ENCODE measurements at regions not wholly inside any gene's neighbourhood (a gene's known extent, or its start where the extent isn't known, plus 50 kb on each side); places are given as distances from the start of the nearest gene placed in this dataset.

DNA sequence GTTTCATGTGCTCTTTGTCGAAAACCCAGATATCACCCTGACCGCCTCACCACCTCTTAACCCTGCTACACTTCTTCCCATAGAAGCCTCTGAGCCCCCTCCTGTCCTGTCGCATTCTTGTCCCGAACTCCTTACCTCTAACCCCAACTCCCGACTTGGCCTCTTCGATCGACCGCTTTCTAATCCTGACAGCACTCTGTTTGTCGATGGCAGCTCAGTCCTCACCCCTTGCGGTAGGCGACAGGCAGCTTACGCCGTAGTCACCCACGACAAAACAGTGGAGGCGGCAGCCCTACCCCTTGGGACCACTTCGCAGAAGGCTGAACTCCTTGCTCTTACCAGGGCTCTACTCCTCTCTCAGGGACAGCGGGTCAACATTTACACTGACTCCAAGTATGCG, 961.7 kb downstream of the RPA4 start:
- TF ChIP-seq, protein P1, sequence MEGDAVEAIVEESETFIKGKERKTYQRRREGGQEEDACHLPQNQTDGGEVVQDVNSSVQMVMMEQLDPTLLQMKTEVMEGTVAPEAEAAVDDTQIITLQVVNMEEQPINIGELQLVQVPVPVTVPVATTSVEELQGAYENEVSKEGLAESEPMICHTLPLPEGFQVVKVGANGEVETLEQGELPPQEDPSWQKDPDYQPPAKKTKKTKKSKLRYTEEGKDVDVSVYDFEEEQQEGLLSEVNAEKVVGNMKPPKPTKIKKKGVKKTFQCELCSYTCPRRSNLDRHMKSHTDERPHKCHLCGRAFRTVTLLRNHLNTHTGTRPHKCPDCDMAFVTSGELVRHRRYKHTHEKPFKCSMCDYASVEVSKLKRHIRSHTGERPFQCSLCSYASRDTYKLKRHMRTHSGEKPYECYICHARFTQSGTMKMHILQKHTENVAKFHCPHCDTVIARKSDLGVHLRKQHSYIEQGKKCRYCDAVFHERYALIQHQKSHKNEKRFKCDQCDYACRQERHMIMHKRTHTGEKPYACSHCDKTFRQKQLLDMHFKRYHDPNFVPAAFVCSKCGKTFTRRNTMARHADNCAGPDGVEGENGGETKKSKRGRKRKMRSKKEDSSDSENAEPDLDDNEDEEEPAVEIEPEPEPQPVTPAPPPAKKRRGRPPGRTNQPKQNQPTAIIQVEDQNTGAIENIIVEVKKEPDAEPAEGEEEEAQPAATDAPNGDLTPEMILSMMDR (IDR thresholded peaks at IDR 0.05; ENCODE audit: partially characterized antibody, unreplicated experiment): no peak
- DNase-seq: no peak
- Mint-ChIP-seq H3K27ac (ENCODE audit: unreplicated experiment) (no peak overlapping the region), H3K4me3 (ENCODE audit: unreplicated experiment) (no peak overlapping the region), H3K4me1 (ENCODE audit: low read depth, unreplicated experiment) (no peaks in the 10 kb centered on the region), H3K9me3 (ENCODE audit: unreplicated experiment) (peaks cover 15% of the 10 kb centered on the region), H3K27me3 (ENCODE audit: unreplicated experiment) (peaks cover 10% of the 10 kb centered on the region), H3K36me3 (ENCODE audit: unreplicated experiment) (peaks cover 30% of the 10 kb centered on the region)

DNA sequence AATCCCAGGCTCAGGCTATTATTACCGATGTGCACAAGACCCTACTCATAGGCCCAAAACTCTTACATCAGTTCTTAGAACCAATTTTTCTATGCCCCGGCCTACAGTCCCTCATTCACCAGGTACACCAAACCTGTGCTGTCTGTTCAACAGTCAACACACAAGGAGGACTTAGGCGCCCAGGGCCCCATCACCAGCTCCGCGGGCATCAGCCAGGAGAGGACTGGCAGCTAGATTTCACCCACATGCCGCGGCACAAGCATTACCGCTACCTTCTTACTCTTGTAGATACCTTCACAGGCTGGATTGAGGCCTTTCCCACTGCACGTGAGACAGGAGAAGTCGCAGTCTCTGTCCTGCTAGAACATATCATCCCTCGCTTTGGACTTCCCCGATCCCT, 962.5 kb downstream of the RPA4 start:
- Mint-ChIP-seq H3K27ac (ENCODE audit: unreplicated experiment) (no peak overlapping the region), H3K4me3 (ENCODE audit: unreplicated experiment) (no peak overlapping the region), H3K27me3 (ENCODE audit: unreplicated experiment) (peaks cover 12% of the 10 kb centered on the region), H3K4me1 (ENCODE audit: low read depth, unreplicated experiment) (no peaks in the 10 kb centered on the region), H3K36me3 (ENCODE audit: unreplicated experiment) (peaks cover 30% of the 10 kb centered on the region), H3K9me3 (ENCODE audit: unreplicated experiment) (peaks cover 15% of the 10 kb centered on the region)
- DNase-seq: no peak
- TF ChIP-seq, protein P1 (IDR thresholded peaks at IDR 0.05; ENCODE audit: partially characterized antibody, unreplicated experiment): no peak

DNA sequence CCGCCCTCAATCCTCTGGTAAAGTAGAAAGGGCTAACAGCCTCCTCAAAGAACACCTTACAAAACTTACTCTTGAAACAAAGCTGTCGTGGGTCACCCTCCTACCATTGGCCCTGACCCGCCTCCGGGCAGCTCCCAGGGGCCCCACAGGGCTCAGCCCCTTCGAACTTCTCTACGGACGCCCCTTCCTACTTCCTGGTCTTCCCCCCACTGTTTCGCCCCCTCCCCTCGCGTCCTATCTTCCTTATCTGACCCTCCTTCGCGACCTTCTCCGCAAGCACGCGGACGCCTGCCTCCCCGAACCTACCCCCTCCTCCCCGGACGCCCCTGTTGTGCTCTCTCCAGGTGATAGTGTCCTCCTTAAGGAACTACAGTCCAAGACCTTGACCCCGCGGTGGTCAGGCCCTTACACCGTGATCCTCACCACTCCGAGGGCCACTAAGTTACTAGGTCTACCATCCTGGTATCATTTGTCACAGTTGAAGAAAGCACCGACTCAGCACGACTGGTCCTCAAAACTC, 963.1 kb downstream of the RPA4 start:
- TF ChIP-seq, protein P1 (IDR thresholded peaks at IDR 0.05; ENCODE audit: partially characterized antibody, unreplicated experiment): no peak
- peaks cover 30% of the 10 kb centered on the region for H3K36me3 Mint-ChIP-seq (ENCODE audit: unreplicated experiment)
- H3K27me3 Mint-ChIP-seq (ENCODE audit: unreplicated experiment): peaks cover 12% of the 10 kb centered on the region
- H3K4me1 Mint-ChIP-seq (ENCODE audit: low read depth, unreplicated experiment): no peaks in the 10 kb centered on the region
- peaks cover 15% of the 10 kb centered on the region for H3K9me3 Mint-ChIP-seq (ENCODE audit: unreplicated experiment)
- DNase-seq: no peak
- H3K27ac Mint-ChIP-seq (ENCODE audit: unreplicated experiment): no peak overlapping the region
- no peak overlapping the region for H3K4me3 Mint-ChIP-seq (ENCODE audit: unreplicated experiment)

DNA sequence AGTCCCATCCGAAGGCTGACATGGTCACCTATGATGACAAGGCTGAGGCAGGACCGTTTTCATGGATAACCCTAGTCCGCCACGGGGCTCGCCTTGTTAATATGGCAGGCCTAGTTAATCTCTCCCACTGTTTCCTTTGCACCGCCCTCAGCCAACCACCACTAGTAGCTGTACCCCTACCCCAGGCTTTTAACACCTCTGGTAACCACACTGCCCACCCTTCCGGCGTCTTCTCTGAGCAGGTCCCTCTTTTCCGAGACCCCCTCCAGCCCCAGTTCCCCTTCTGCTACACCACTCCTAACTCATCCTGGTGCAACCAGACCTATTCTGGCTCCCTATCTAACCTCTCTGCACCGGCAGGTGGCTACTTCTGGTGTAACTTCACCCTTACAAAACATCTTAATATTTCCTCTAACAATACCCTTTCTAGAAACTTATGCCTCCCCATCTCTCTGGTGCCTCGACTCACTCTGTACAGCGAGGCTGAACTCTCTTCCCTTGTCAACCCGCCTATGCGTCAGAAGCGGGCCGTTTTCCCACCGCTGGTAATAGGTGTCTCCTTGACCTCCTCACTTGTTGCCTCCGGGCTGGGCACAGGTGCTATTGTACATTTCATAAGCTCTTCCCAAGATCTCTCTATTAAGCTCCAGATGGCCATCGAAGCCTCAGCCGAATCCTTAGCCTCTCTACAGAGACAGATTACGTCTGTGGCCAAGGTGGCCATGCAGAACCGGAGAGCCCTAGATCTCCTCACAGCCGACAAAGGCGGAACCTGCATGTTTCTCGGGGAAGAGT, 964.4 kb downstream of the RPA4 start:
- H3K4me1 Mint-ChIP-seq (ENCODE audit: low read depth, unreplicated experiment): no peaks in the 10 kb centered on the region
- H3K4me3 Mint-ChIP-seq (ENCODE audit: unreplicated experiment): no peak overlapping the region
- peaks cover 13% of the 10 kb centered on the region for H3K9me3 Mint-ChIP-seq (ENCODE audit: unreplicated experiment)
- H3K27me3 Mint-ChIP-seq (ENCODE audit: unreplicated experiment): peaks cover 12% of the 10 kb centered on the region
- no peak overlapping the region for H3K27ac Mint-ChIP-seq (ENCODE audit: unreplicated experiment)
- DNase-seq: no peak
- peaks cover 30% of the 10 kb centered on the region for H3K36me3 Mint-ChIP-seq (ENCODE audit: unreplicated experiment)
- TF ChIP-seq, protein P1 (IDR thresholded peaks at IDR 0.05; ENCODE audit: partially characterized antibody, unreplicated experiment): no peak

DNA sequence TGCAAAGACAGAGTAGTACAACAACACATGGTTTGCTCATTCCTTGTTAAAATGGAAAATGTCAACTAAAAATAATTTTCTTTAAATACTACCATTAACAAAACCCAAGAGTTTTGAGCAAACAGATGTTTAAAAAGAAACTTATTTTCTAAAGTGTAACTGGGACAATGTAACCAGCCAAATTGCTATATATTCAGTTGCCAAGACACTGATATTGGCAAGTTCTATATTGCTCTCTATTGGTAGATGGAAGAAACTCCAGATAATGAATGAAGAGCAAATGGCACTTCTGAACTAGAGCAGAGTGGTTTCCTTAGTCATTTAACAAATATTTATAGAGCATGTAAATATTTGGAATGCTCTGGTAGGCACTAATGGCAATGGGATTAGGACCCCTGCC, 966.2 kb downstream of the RPA4 start:
- H3K9me3 Mint-ChIP-seq (ENCODE audit: unreplicated experiment): peaks cover 8% of the 10 kb centered on the region
- TF ChIP-seq, protein P1 (IDR thresholded peaks at IDR 0.05; ENCODE audit: partially characterized antibody, unreplicated experiment): no peak
- H3K4me1 Mint-ChIP-seq (ENCODE audit: low read depth, unreplicated experiment): no peaks in the 10 kb centered on the region
- no peak for DNase-seq
- no peak overlapping the region for H3K4me3 Mint-ChIP-seq (ENCODE audit: unreplicated experiment)
- H3K36me3 Mint-ChIP-seq (ENCODE audit: unreplicated experiment): peaks cover 19% of the 10 kb centered on the region
- no peak overlapping the region for H3K27ac Mint-ChIP-seq (ENCODE audit: unreplicated experiment)
- H3K27me3 Mint-ChIP-seq (ENCODE audit: unreplicated experiment): peaks cover 4% of the 10 kb centered on the region

Data from glutamatergic neuron (in vitro differentiated cells).